ENCODE measurements at regions not wholly inside any gene's neighbourhood (a gene's known extent, or its start where the extent isn't known, plus 50 kb on each side); places are given as distances from the start of the nearest gene placed in this dataset.

GRCh38 chr4:111699165-111699564 is 446.1 kb upstream of the FAM241A start:
- DNase-seq, result no peak
- Mint-ChIP-seq H3K9me3 (no peaks in the 10 kb centered on the region), H3K27me3 (no peaks in the 10 kb centered on the region), H3K27ac (no peak overlapping the region), H3K4me3 (no peak overlapping the region), H3K36me3 (no peaks in the 10 kb centered on the region), H3K4me1 (no peaks in the 10 kb centered on the region)
- no peak for ATAC-seq (ENCODE audit: low read depth)
- POLR2A ChIA-PET, result no interaction called here

DNA sequence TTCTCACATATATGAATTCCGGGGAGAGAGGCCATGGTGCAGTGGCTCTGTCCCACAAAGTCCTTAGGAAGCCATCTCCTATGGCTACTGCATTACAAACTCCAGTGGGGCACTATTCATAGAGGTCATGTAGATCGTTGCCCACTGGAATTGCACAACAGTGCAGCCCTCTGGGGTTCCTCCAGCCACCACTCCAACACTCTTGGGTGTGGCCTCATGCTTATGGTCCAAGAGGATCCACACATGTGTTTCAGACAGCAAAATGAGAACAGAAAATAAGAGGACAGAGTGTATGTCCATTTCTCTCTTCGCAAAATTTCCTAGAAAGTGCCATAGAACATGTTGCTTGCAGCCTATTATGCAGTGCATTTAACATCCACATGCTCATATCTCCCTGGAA is 444.2 kb upstream of the FAM241A start:
- POLR2A ChIA-PET, result no interaction called here
- H3K27ac Mint-ChIP-seq, result no peak overlapping the region
- no peaks in the 10 kb centered on the region for H3K27me3 Mint-ChIP-seq
- H3K4me3 Mint-ChIP-seq, result no peak overlapping the region
- H3K36me3 Mint-ChIP-seq, result no peaks in the 10 kb centered on the region
- no peaks in the 10 kb centered on the region for H3K4me1 Mint-ChIP-seq
- DNase-seq (no peak), ATAC-seq (ENCODE audit: low read depth) (no peak)
- H3K9me3 Mint-ChIP-seq, result no peaks in the 10 kb centered on the region

GRCh38 chr4:111707491-111707890 is 437.8 kb upstream of the FAM241A start:
- ATAC-seq (ENCODE audit: low read depth), result no peak
- Mint-ChIP-seq H3K27me3 (no peaks in the 10 kb centered on the region), H3K4me3 (no peak overlapping the region), H3K36me3 (no peaks in the 10 kb centered on the region), H3K4me1 (no peaks in the 10 kb centered on the region), H3K27ac (no peak overlapping the region), H3K9me3 (no peaks in the 10 kb centered on the region)
- DNase-seq, result no peak
- POLR2A ChIA-PET, result no interaction called here

GRCh38 chr4:111712093-111712677 is 433.1 kb upstream of the FAM241A start:
- no peaks in the 10 kb centered on the region for H3K36me3 Mint-ChIP-seq
- H3K27me3 Mint-ChIP-seq, result no peaks in the 10 kb centered on the region
- H3K27ac Mint-ChIP-seq, result no peak overlapping the region
- no peaks in the 10 kb centered on the region for H3K9me3 Mint-ChIP-seq
- no peak for ATAC-seq (ENCODE audit: low read depth)
- POLR2A ChIA-PET, result no interaction called here
- no peak for DNase-seq
- H3K4me1 Mint-ChIP-seq, result no peaks in the 10 kb centered on the region
- H3K4me3 Mint-ChIP-seq, result no peak overlapping the region

DNA sequence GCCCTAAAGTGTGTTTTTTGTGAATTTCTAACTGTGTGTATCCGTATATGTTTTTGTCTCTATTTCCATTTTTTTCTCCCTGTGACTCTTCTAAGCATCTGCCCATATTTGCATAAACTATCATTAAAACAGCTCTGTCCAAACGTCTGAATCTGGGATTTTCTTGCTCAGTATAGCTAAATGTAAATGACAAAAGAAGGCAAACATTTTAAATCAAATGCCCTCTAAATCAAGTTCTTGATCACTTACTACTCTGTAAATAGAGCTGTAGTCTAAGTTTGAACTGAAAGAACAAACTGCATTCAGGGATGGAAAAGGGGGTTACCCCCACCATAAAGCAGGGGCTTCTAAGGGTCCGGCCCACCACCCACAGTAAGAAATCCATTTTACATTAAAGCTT is 432.0 kb upstream of the FAM241A start:
- H3K9me3 Mint-ChIP-seq, result no peaks in the 10 kb centered on the region
- H3K4me3 Mint-ChIP-seq, result no peak overlapping the region
- no peaks in the 10 kb centered on the region for H3K4me1 Mint-ChIP-seq
- POLR2A ChIA-PET, result no interaction called here
- H3K27ac Mint-ChIP-seq, result no peak overlapping the region
- ATAC-seq (ENCODE audit: low read depth), result no peak
- no peaks in the 10 kb centered on the region for H3K27me3 Mint-ChIP-seq
- no peak for DNase-seq
- H3K36me3 Mint-ChIP-seq, result no peaks in the 10 kb centered on the region

GRCh38 chr4:111717921-111718320 is 427.3 kb upstream of the FAM241A start:
- POLR2A ChIA-PET, result no interaction called here
- no peak for DNase-seq
- Mint-ChIP-seq H3K4me1 (no peaks in the 10 kb centered on the region), H3K9me3 (no peaks in the 10 kb centered on the region), H3K27ac (no peak overlapping the region), H3K4me3 (no peak overlapping the region), H3K36me3 (no peaks in the 10 kb centered on the region), H3K27me3 (no peaks in the 10 kb centered on the region)
- ATAC-seq (ENCODE audit: low read depth), result no peak

GRCh38 chr4:111718763-111719559 is 426.3 kb upstream of the FAM241A start:
- H3K4me3 Mint-ChIP-seq, result no peak overlapping the region
- no peak for DNase-seq
- H3K4me1 Mint-ChIP-seq, result no peaks in the 10 kb centered on the region
- no peak overlapping the region for H3K27ac Mint-ChIP-seq
- no peaks in the 10 kb centered on the region for H3K9me3 Mint-ChIP-seq
- H3K36me3 Mint-ChIP-seq, result no peaks in the 10 kb centered on the region
- ATAC-seq (ENCODE audit: low read depth), result no peak
- POLR2A ChIA-PET, result no interaction called here
- H3K27me3 Mint-ChIP-seq, result no peaks in the 10 kb centered on the region

GRCh38 chr4:111720866-111721265 is 424.4 kb upstream of the FAM241A start:
- Mint-ChIP-seq H3K27me3 (no peaks in the 10 kb centered on the region), H3K36me3 (no peaks in the 10 kb centered on the region)
- POLR2A ChIA-PET, result no interaction called here

GRCh38 chr4:111722213-111722720 is 423.0 kb upstream of the FAM241A start:
- no peaks in the 10 kb centered on the region for H3K9me3 Mint-ChIP-seq
- ATAC-seq (ENCODE audit: low read depth) (no peak), DNase-seq (no peak)
- no peaks in the 10 kb centered on the region for H3K4me1 Mint-ChIP-seq
- no peaks in the 10 kb centered on the region for H3K36me3 Mint-ChIP-seq
- no peak overlapping the region for H3K4me3 Mint-ChIP-seq
- H3K27ac Mint-ChIP-seq, result no peak overlapping the region
- no peaks in the 10 kb centered on the region for H3K27me3 Mint-ChIP-seq
- POLR2A ChIA-PET, result no interaction called here

More at GRCh38 chr4:111720866-111721265, 424.4 kb upstream of the FAM241A start:
- Mint-ChIP-seq H3K4me3 (no peak overlapping the region), H3K9me3 (no peaks in the 10 kb centered on the region), H3K4me1 (no peaks in the 10 kb centered on the region), H3K27ac (no peak overlapping the region)
- DNase-seq, result no peak
- no peak for ATAC-seq (ENCODE audit: low read depth)

- Mint-ChIP-seq H3K9me3 (no peaks in the 10 kb centered on the region), H3K27ac (no peak overlapping the region), H3K4me1 (no peaks in the 10 kb centered on the region), H3K27me3 (no peaks in the 10 kb centered on the region), H3K36me3 (no peaks in the 10 kb centered on the region), H3K4me3 (no peak overlapping the region)
- DNase-seq (no peak), ATAC-seq (ENCODE audit: low read depth) (no peak)
- POLR2A ChIA-PET, result no interaction called here
Observed at GRCh38 chr4:111736516-111736915, 408.7 kb upstream of the FAM241A start.

DNA sequence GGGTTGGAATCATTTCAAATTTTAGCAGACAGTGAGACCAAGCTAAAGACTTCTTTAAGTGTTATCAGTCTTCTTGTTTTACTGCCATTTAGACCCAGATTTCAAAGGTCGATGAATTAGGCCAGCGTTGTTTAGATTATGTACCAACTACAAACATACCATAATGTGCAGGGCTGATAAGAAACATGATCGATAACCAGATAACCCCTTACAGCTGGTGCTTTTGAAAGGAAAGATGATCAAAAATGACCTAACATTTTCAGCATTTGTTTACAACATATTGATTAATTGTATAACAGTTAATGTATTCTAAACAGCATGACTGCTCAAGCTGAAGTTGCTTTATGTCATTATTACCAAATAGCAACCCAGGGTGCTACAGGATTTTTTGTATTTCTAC is 400.4 kb upstream of the FAM241A start:
- no peaks in the 10 kb centered on the region for H3K4me1 Mint-ChIP-seq

DNA sequence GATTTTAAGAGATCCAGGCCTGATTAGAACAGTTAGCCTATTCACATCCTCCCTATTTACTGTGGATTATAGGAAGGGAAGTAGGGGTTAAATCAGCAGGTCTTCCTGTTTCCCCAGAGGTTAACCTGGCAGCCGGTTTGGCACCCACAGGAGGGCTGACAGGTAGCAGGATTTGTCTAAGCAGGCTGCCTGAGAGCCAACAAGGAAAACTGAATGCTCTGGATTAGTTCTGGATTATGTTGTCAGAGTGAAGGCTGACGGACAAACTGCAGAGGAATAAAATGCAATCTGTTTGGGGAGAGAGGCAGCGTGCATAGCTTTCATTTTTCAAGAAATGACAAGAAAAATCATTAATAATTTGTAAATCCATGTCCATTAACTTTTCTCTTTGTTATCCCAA is 397.1 kb upstream of the FAM241A start:
- H3K9me3 Mint-ChIP-seq, result no peaks in the 10 kb centered on the region
- POLR2A ChIA-PET, result no interaction called here
- DNase-seq, result no peak
- no peak for ATAC-seq (ENCODE audit: low read depth)
- no peak overlapping the region for H3K4me3 Mint-ChIP-seq
- H3K27ac Mint-ChIP-seq, result no peak overlapping the region
- H3K27me3 Mint-ChIP-seq, result no peaks in the 10 kb centered on the region
- H3K36me3 Mint-ChIP-seq, result no peaks in the 10 kb centered on the region
- no peaks in the 10 kb centered on the region for H3K4me1 Mint-ChIP-seq

More for the DNA sequence above, 400.4 kb upstream of the FAM241A start:
- H3K9me3 Mint-ChIP-seq, result no peaks in the 10 kb centered on the region
- no peak overlapping the region for H3K27ac Mint-ChIP-seq
- ATAC-seq (ENCODE audit: low read depth) (no peak), DNase-seq (no peak)
- no peak overlapping the region for H3K4me3 Mint-ChIP-seq
- POLR2A ChIA-PET, result no interaction called here
- H3K27me3 Mint-ChIP-seq, result no peaks in the 10 kb centered on the region
- H3K36me3 Mint-ChIP-seq, result no peaks in the 10 kb centered on the region

GRCh38 chr4:111754003-111754402 is 391.3 kb upstream of the FAM241A start:
- H3K9me3 Mint-ChIP-seq, result no peaks in the 10 kb centered on the region
- H3K36me3 Mint-ChIP-seq, result no peaks in the 10 kb centered on the region
- H3K4me3 Mint-ChIP-seq, result no peak overlapping the region
- no peaks in the 10 kb centered on the region for H3K27me3 Mint-ChIP-seq
- no peaks in the 10 kb centered on the region for H3K4me1 Mint-ChIP-seq
- POLR2A ChIA-PET, result no interaction called here
- ATAC-seq (ENCODE audit: low read depth), result no peak
- no peak for DNase-seq
- no peak overlapping the region for H3K27ac Mint-ChIP-seq

DNA sequence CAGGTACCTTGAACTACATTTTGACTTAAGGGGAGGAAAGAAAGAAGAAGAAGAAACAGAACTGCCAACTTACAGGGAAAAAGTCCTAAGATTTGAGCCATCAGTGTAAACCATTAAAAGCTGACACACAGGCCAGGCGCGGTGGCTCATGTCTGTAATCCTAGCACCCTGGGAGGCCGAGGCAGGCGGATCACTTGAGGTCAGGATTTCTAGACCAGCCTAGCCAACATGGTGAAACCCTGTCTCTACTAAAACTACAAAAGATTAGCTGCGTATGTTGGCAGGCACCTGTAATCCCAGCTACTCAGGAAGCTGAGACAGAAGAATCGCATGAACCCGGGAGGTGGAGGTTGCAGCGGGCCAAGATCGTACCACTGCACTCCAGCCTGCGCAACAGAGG is 389.7 kb upstream of the FAM241A start:
- POLR2A ChIA-PET, result no interaction called here
- no peaks in the 10 kb centered on the region for H3K27me3 Mint-ChIP-seq
- no peaks in the 10 kb centered on the region for H3K4me1 Mint-ChIP-seq
- no peaks in the 10 kb centered on the region for H3K9me3 Mint-ChIP-seq
- ATAC-seq (ENCODE audit: low read depth) (no peak), DNase-seq (no peak)
- no peaks in the 10 kb centered on the region for H3K36me3 Mint-ChIP-seq
- H3K4me3 Mint-ChIP-seq, result no peak overlapping the region
- H3K27ac Mint-ChIP-seq, result no peak overlapping the region
